Inflammatory macrophage treated with lipopolysaccharide for 4 hours (primary cell): ENCODE measurements at regions not wholly inside any gene's neighbourhood (a gene's known extent, or its start where the extent isn't known, plus 50 kb on each side); places are given as distances from the start of the nearest gene placed in this dataset.
"Not testable (repeated sequence)": the region's sequence is repeated elsewhere in the genome, so short reads cannot be mapped to it uniquely, and the experiment has no call there.

Source experiments
- DNase-seq: peaks from one replicate; pipeline ENCODE4 v3.0.0-alpha.2; 2020

- DNase-seq, result not testable (repeated sequence)
Measured at GRCh38 chr5:87212183-87212582, 55.5 kb upstream of the RASA1 start.

DNA sequence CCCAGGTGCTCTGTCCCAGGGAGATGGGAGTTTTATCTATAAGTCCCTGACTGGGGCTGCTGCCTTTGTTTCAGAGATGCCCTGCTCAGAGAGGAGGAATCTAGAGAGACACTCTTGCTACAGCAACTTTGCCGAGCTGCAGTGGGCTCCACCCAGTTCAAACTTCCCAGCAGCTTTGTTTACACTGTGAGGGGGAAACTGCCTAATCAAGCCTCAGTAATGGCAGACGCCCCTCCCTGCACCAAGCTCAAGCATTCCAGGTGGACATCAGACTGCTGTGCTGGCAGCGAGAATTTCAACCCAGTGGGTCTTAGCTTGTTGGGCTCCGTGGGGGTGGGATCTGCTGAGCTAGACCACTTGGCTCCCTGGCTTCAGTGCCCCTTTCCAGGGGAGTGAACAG is 50.2 kb upstream of the RASA1 start:
- DNase-seq, result not testable (repeated sequence)
